Activated T-helper 1 cell treated with anti-CD3 and anti-CD28 coated beads, Interleukin-12 subunit alpha, Interleukin-12 subunit beta, Interleukin-2, Interleukin-4 antibody, amounts not matched to agents 30 ng/mL and 10 ng/mL and 1 ng/mL, durations not matched to agents 14 hours and 24 hours and 36 hours (primary cell): ENCODE measurements at regions not wholly inside any gene's neighbourhood (a gene's known extent, or its start where the extent isn't known, plus 50 kb on each side); places are given as distances from the start of the nearest gene placed in this dataset.
"Not testable (repeated sequence)": the region's sequence is repeated elsewhere in the genome, so short reads cannot be mapped to it uniquely, and the experiment has no call there.

Experiments
- DNase-seq: peaks from one replicate; pipeline ENCODE4 v3.0.0; 2021; ENCODE audit warnings: low spot score
- H3K27ac Mint-ChIP-seq: one replicate; pipeline ENCODE4 v1.8.0; 2021; ENCODE audit warnings: mild to moderate bottlenecking, mixed read lengths
- H3K27me3 Mint-ChIP-seq: one replicate; pipeline ENCODE4 v1.8.0; 2022; ENCODE audit warnings: mild to moderate bottlenecking, moderate library complexity, mixed read lengths; ENCODE audit not compliant: insufficient read depth
- H3K36me3 Mint-ChIP-seq: one replicate; pipeline ENCODE4 v1.8.0; 2021; ENCODE audit warnings: low read depth, mixed read lengths
- H3K4me1 Mint-ChIP-seq: one replicate; pipeline ENCODE4 v1.8.0; 2021; ENCODE audit warnings: low read depth, mixed read lengths
- H3K4me3 Mint-ChIP-seq: one replicate; pipeline ENCODE4 v1.8.0; 2021; ENCODE audit warnings: mild to moderate bottlenecking, moderate library complexity, mixed read lengths
- H3K9me3 Mint-ChIP-seq: one replicate; pipeline ENCODE4 v1.8.0; 2021; ENCODE audit warnings: mixed read lengths
- intact Hi-C: fragments of 100-400 bp; cut with micrococcal nuclease; formaldehyde crosslinking; loops from one replicate; pipeline ENCODE4 v1.15.1; 2024

- H3K9me3 Mint-ChIP-seq: peaks cover 4% of the 10 kb centered on the region
- no peaks in the 10 kb centered on the region for H3K4me1 Mint-ChIP-seq
- H3K4me3 Mint-ChIP-seq: no peak overlapping the region
- intact Hi-C loops: no loop called here
- H3K27me3 Mint-ChIP-seq: no peaks in the 10 kb centered on the region
- peak overlapping the region; percentile 16 for H3K27ac Mint-ChIP-seq
- no peak for DNase-seq
- no peaks in the 10 kb centered on the region for H3K36me3 Mint-ChIP-seq
Observed at GRCh38 chr13:90591927-90592268, 755.6 kb upstream of the MIR17HG start.

DNA sequence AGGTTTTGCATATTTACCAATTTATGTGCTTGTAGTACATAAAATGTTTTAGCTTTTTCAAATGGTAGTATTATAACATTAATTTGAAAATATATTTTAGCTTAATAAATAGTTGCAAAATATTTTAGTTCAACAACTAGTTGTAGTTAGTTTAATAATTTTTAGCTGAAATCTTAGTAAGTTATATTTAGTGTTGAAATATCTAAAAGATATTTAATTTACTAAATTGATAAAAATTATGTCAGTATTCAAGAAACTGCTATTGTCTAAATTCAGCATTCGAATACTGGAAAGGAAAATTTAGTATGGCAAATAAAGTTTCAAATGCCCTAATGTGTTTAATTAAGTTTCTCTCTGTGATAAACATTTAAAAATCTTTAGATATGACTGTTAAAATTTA, 754.5 kb upstream of the MIR17HG start:
- no peak for DNase-seq
- intact Hi-C loops: no loop called here
- Mint-ChIP-seq H3K4me3 (no peak overlapping the region), H3K9me3 (peaks cover under 1% of the 10 kb centered on the region), H3K36me3 (no peaks in the 10 kb centered on the region), H3K27ac (no peak overlapping the region), H3K27me3 (no peaks in the 10 kb centered on the region), H3K4me1 (no peaks in the 10 kb centered on the region)

DNA sequence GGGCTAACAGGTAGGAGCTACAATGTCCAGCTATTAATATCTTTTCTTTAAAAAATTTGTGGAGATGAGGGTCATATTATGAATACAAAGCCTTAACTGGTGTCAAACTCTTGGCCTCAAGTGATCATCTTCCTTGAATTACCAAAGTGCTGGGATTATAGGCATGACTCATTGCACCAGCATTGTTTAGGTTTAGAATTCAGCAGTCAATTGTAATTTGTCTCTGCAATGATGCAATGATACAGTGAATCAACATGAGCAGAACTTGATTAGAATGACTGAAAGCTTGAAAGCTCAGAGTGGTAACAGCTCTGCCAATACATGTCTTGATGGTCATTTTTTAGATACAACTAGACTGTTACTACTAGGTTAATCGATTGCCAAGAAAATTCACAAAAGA, 752.8 kb upstream of the MIR17HG start:
- Mint-ChIP-seq H3K4me3 (no peak overlapping the region), H3K27me3 (no peaks in the 10 kb centered on the region), H3K4me1 (no peaks in the 10 kb centered on the region), H3K36me3 (no peaks in the 10 kb centered on the region), H3K9me3 (no peaks in the 10 kb centered on the region), H3K27ac (no peak overlapping the region)
- no peak for DNase-seq
- intact Hi-C loops: no loop called here

GRCh38 chr13:90605664-90606063, 741.8 kb upstream of the MIR17HG start:
- no peak for DNase-seq
- Mint-ChIP-seq H3K27me3 (no peaks in the 10 kb centered on the region), H3K27ac (no peak overlapping the region), H3K4me3 (no peak overlapping the region), H3K36me3 (no peaks in the 10 kb centered on the region), H3K9me3 (no peaks in the 10 kb centered on the region), H3K4me1 (no peaks in the 10 kb centered on the region)
- intact Hi-C loops: no loop called here

- H3K36me3 Mint-ChIP-seq, H3K4me1 Mint-ChIP-seq, H3K27ac Mint-ChIP-seq, DNase-seq, intact Hi-C loops, H3K9me3 Mint-ChIP-seq, H3K4me3 Mint-ChIP-seq, H3K27me3 Mint-ChIP-seq: not testable (repeated sequence)
Observed at GRCh38 chr13:90606921-90607320, 740.6 kb upstream of the MIR17HG start.

- peaks cover 4% of the 10 kb centered on the region for H3K9me3 Mint-ChIP-seq
- H3K36me3 Mint-ChIP-seq: no peaks in the 10 kb centered on the region
- H3K27me3 Mint-ChIP-seq: no peaks in the 10 kb centered on the region
- no peak overlapping the region for H3K4me3 Mint-ChIP-seq
- DNase-seq: no peak
- no peaks in the 10 kb centered on the region for H3K4me1 Mint-ChIP-seq
- intact Hi-C loops: no loop called here
- H3K27ac Mint-ChIP-seq: no peak overlapping the region
Observed at GRCh38 chr13:90612391-90612790, 735.1 kb upstream of the MIR17HG start.

- peaks cover 11% of the 10 kb centered on the region for H3K9me3 Mint-ChIP-seq
- no peak for DNase-seq
- intact Hi-C loops: no loop called here
- no peak overlapping the region for H3K4me3 Mint-ChIP-seq
- no peaks in the 10 kb centered on the region for H3K4me1 Mint-ChIP-seq
- H3K36me3 Mint-ChIP-seq: no peaks in the 10 kb centered on the region
- H3K27me3 Mint-ChIP-seq: no peaks in the 10 kb centered on the region
- H3K27ac Mint-ChIP-seq: no peak overlapping the region
Observed at GRCh38 chr13:90613076-90613795, 734.3 kb upstream of the MIR17HG start.

DNA sequence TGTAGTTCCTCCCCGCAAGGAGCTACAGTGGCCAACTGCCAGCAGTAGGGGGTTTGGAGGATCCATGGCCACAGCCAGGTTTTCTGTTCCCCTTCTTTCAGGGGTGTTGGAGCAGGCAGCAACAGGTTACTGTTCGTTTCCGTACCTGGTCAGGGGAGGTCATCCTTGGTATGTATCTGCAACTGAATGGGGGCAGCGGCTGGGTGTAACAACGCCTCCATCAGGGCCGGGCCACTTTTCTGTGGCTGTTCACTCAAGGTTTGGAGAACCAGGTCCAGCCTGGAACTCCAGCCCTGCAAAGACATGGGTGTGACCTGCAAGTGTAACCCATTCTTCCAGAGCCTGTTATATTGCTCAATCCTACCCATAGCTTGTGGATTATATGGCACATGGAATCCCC, 732.3 kb upstream of the MIR17HG start:
- no peaks in the 10 kb centered on the region for H3K27me3 Mint-ChIP-seq
- no peaks in the 10 kb centered on the region for H3K4me1 Mint-ChIP-seq
- DNase-seq: no peak
- peaks cover 14% of the 10 kb centered on the region for H3K9me3 Mint-ChIP-seq
- H3K4me3 Mint-ChIP-seq: no peak overlapping the region
- H3K27ac Mint-ChIP-seq: no peak overlapping the region
- intact Hi-C loops: no loop called here
- no peaks in the 10 kb centered on the region for H3K36me3 Mint-ChIP-seq

DNA sequence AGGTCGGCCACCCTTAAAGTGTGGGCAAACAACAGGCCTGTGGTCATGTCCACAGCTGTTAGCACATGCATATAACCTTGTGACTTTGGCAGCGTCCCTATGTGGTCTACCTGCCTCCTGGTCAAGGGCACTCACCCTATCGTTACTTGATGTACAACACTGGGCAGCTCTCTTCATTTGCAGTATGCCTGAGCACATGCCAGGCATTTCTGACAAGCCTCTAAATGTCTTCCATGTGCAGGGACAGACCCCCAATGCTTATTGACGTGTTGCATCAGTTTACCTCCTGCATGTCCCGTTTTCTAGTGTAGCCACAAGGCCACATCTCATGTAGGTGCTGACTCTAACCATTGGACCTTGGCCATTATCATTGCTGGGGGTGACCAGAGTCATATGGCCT, 731.7 kb upstream of the MIR17HG start:
- Mint-ChIP-seq H3K9me3 (peaks cover 14% of the 10 kb centered on the region), H3K36me3 (no peaks in the 10 kb centered on the region), H3K27me3 (no peaks in the 10 kb centered on the region), H3K4me3 (no peak overlapping the region), H3K27ac (no peak overlapping the region), H3K4me1 (no peaks in the 10 kb centered on the region)
- intact Hi-C loops: no loop called here
- no peak for DNase-seq

DNA sequence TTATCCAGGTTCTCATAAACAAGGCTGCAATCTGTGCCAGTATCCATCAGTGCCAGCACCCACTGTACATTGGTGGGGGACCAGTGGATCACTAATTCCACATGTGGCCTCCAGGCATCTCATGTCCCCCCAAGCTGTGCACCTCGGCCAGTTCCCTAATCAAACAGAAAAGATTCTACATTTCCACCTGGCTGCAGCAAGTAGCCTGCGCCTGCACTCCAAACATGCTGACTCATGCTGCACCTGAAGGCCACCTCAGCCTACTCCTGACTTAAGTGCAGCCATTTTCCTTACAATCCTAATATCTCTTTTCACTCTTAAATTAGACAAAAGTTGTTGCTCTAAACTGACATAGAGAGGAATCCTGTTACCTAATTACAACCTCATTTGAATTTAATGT, 729.4 kb upstream of the MIR17HG start:
- Mint-ChIP-seq H3K36me3 (no peaks in the 10 kb centered on the region), H3K27ac (no peak overlapping the region), H3K9me3 (peaks cover 14% of the 10 kb centered on the region), H3K4me1 (no peaks in the 10 kb centered on the region), H3K4me3 (no peak overlapping the region), H3K27me3 (no peaks in the 10 kb centered on the region)
- intact Hi-C loops: no loop called here
- DNase-seq: no peak

- no peak overlapping the region for H3K4me3 Mint-ChIP-seq
- H3K27ac Mint-ChIP-seq: no peak overlapping the region
- peaks cover 13% of the 10 kb centered on the region for H3K9me3 Mint-ChIP-seq
- intact Hi-C loops: no loop called here
- no peaks in the 10 kb centered on the region for H3K36me3 Mint-ChIP-seq
- no peaks in the 10 kb centered on the region for H3K4me1 Mint-ChIP-seq
- H3K27me3 Mint-ChIP-seq: no peaks in the 10 kb centered on the region
- no peak for DNase-seq
Observed at GRCh38 chr13:90622541-90622940, 724.9 kb upstream of the MIR17HG start.

- no peaks in the 10 kb centered on the region for H3K27me3 Mint-ChIP-seq
- no peaks in the 10 kb centered on the region for H3K4me1 Mint-ChIP-seq
- intact Hi-C loops: no loop called here
- H3K9me3 Mint-ChIP-seq: peaks cover 4% of the 10 kb centered on the region
- no peak overlapping the region for H3K4me3 Mint-ChIP-seq
- DNase-seq: no peak
- no peak overlapping the region for H3K27ac Mint-ChIP-seq
- H3K36me3 Mint-ChIP-seq: no peaks in the 10 kb centered on the region
Observed at GRCh38 chr13:90623318-90624011, 724.0 kb upstream of the MIR17HG start.

DNA sequence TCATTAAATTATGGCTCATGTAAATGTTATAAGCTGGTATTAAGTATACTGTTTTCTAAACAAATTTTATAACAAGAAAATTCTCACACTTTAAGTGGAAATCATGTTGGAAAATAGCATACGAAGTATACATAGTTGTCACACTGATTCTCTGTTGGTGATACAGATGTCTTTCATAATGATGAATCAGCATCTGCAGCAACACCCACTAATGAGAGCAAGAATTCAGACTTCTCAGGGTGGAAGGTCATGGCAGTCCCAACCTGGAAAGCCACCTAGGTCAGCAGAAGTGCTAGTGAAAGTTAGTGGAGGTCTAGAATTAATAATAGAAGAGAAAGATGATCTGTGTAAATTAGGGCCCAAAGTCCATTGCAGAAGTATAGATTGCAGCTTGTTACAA, 719.7 kb upstream of the MIR17HG start:
- intact Hi-C loops: no loop called here
- H3K27ac Mint-ChIP-seq: no peak overlapping the region
- H3K9me3 Mint-ChIP-seq: peaks cover 3% of the 10 kb centered on the region
- H3K4me3 Mint-ChIP-seq: no peak overlapping the region
- H3K27me3 Mint-ChIP-seq: no peaks in the 10 kb centered on the region
- no peak for DNase-seq
- H3K36me3 Mint-ChIP-seq: no peaks in the 10 kb centered on the region
- no peaks in the 10 kb centered on the region for H3K4me1 Mint-ChIP-seq

DNA sequence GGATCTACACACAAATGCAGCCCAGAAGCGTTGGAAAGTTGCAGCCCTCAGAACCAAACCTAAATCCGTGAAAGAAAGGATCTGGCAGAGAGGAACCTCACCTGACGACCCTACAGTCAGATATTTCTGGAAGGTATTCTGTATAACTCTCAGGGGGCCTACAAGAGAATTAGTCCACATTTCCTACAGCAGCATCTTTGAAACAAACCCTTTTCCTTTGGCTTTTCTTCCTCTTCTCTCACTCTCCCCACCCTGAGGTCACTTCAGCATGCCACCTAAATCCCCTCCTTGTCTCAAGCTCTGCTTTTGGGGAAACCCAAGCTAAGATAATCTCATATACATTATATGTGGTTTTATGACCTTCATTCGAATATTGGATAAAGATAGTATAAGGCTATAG, 719.0 kb upstream of the MIR17HG start:
- H3K9me3 Mint-ChIP-seq: peaks cover 3% of the 10 kb centered on the region
- H3K4me1 Mint-ChIP-seq: no peaks in the 10 kb centered on the region
- H3K4me3 Mint-ChIP-seq: no peak overlapping the region
- intact Hi-C loops: no loop called here
- H3K27ac Mint-ChIP-seq: no peak overlapping the region
- H3K27me3 Mint-ChIP-seq: no peaks in the 10 kb centered on the region
- no peak for DNase-seq
- no peaks in the 10 kb centered on the region for H3K36me3 Mint-ChIP-seq
